Endothelial cell of umbilical vein (primary cell): ENCODE measurements at regions not wholly inside any gene's neighbourhood (a gene's known extent, or its start where the extent isn't known, plus 50 kb on each side); places are given as distances from the start of the nearest gene placed in this dataset.

ENCODE experiments used
- CTCF ChIP-seq, 2 donors: IDR thresholded peaks; 1 replicate in 1 of 2; 2 replicates in 1 of 2; pipeline ENCODE4 v1.5.1; 2011; ENCODE audit warnings: low read length in 2 of 2, mild to moderate bottlenecking in 2 of 2, moderate library complexity in 2 of 2, control low read depth in 1 of 2, inconsistent platforms in 1 of 2, low read depth in 1 of 2; ENCODE audit not compliant: insufficient read depth in 1 of 2; ENCODE audit errors: extremely low read depth in 1 of 2
- EZH2 ChIP-seq: IDR thresholded peaks from 2 replicates; pipeline ENCODE4 v1.6.1; 2012; ENCODE audit warnings: borderline replicate concordance, low read depth, mild to moderate bottlenecking, moderate library complexity, low read length, inconsistent platforms; ENCODE audit not compliant: severe bottlenecking
- FOS ChIP-seq: IDR thresholded peaks from 2 replicates; pipeline ENCODE4 v1.6.1; 2011; ENCODE audit warnings: mild to moderate bottlenecking, low read length, moderate library complexity, borderline replicate concordance; ENCODE audit not compliant: insufficient read depth
- GATA2 ChIP-seq: IDR thresholded peaks from 2 replicates; pipeline ENCODE4 v1.7.0; 2011; ENCODE audit warnings: low read depth, mild to moderate bottlenecking, moderate library complexity, mixed read lengths, low read length; ENCODE audit not compliant: insufficient read length, insufficient read depth
- JUN ChIP-seq: IDR thresholded peaks from 2 replicates; pipeline ENCODE4 v1.6.1; 2011; ENCODE audit warnings: borderline replicate concordance, low read depth; ENCODE audit not compliant: insufficient read length, insufficient read depth
- MAX ChIP-seq: IDR thresholded peaks from 2 replicates; pipeline ENCODE4 v1.6.1; 2011; ENCODE audit not compliant: insufficient read depth, insufficient read length
- POLR2A ChIP-seq: IDR thresholded peaks from 2 replicates; pipeline ENCODE4 v1.6.1; 2012; ENCODE audit warnings: low read depth, mild to moderate bottlenecking, control low read depth, low read length
- POLR2AphosphoS5 ChIP-seq: IDR thresholded peaks from 2 replicates; pipeline ENCODE4 v1.6.1; 2012; ENCODE audit warnings: low read depth, mild to moderate bottlenecking, control low read depth, low read length, moderate library complexity; ENCODE audit not compliant: insufficient read depth

DNA sequence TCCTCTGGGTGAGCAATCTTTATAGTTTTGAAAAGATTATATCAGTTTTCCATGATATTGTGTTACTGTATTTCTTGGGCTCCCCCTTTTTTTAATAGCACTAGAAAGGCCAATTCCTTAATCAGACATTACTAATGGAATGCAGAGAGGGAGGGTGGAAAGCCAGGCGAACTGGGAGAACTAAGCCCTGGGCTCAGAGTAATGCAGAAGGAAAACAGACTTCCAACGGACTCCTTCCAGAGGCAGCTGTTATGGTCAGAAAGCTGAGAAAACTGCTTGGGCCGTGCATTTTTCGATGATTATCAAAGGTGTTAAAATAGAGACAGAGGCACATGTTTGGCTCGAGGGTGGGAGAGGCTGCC is 206.3 kb downstream of the FOXD2 start:
- TF ChIP-seq CTCF (IDR thresholded peaks at IDR 0.05; ENCODE audit: extremely low read depth in 1 of 2, insufficient read depth in 1 of 2, low read depth in 1 of 2, low read length in 2 of 2) (no peak), EZH2 (no peak), POLR2A (no peak), POLR2AphosphoS5 (no peak), MAX (no peak), GATA2 (no peak), JUN (no peak), FOS (no peak)
